ENCODE measurements at regions not wholly inside any gene's neighbourhood (a gene's known extent, or its start where the extent isn't known, plus 50 kb on each side); places are given as distances from the start of the nearest gene placed in this dataset.

- DNase-seq (no peak), FAIRE-seq (no peak)
- Histone ChIP-seq H3K4me1 (ENCODE audit: control insufficient read depth in 3 of 3, insufficient read depth in 2 of 3, low read depth in 1 of 3, low read length in 2 of 3) (no peaks in the 10 kb centered on the region), H3K27ac (ENCODE audit: low read depth in 1 of 3, low read length in 2 of 3) (no peak overlapping the region), H3K9me3 (ENCODE audit: control insufficient read depth in 2 of 2, insufficient read depth in 1 of 2, low read depth in 1 of 2, low read length in 1 of 2) (peaks cover 0 to 8% of the 10 kb centered on the region in 2 donors), H3K27me3 (ENCODE audit: control insufficient read depth in 3 of 3, insufficient read depth in 3 of 3, low read length in 3 of 3) (no peaks in the 10 kb centered on the region), H3K4me3 (ENCODE audit: low read depth in 1 of 3, low read length in 3 of 3) (no peak overlapping the region), H3K36me3 (ENCODE audit: control insufficient read depth in 3 of 3, insufficient read depth in 2 of 3, low read depth in 1 of 3, low read length in 3 of 3) (no peaks in the 10 kb centered on the region)
- WGBS, 3 donors, result 68 to 87% (median 83%) methylated on average over 5 to 7 of the region's 7 CpGs
Observed at GRCh38 chrX:121802881-121803412, 755.5 kb downstream of the GLUD2 start.

GRCh38 chrX:121823406-121823805 lies 776.0 kb downstream of the GLUD2 start:
- WGBS, 3 donors, result 41 to 62% (median 43%) methylated on average over 2 of the region's 2 CpGs
- Histone ChIP-seq H3K4me1 (ENCODE audit: control insufficient read depth in 3 of 3, insufficient read depth in 2 of 3, low read depth in 1 of 3, low read length in 2 of 3) (no peaks in the 10 kb centered on the region), H3K9me3 (ENCODE audit: control insufficient read depth in 2 of 2, insufficient read depth in 1 of 2, low read depth in 1 of 2, low read length in 1 of 2) (peaks cover 0 to 6% of the 10 kb centered on the region in 2 donors), H3K36me3 (ENCODE audit: control insufficient read depth in 3 of 3, insufficient read depth in 2 of 3, low read depth in 1 of 3, low read length in 3 of 3) (no peaks in the 10 kb centered on the region), H3K27ac (ENCODE audit: low read depth in 1 of 3, low read length in 2 of 3) (no peak overlapping the region), H3K4me3 (ENCODE audit: low read depth in 1 of 3, low read length in 3 of 3) (no peak overlapping the region), H3K27me3 (ENCODE audit: control insufficient read depth in 3 of 3, insufficient read depth in 3 of 3, low read length in 3 of 3) (no peaks in the 10 kb centered on the region)
- DNase-seq (no peak), FAIRE-seq (no peak)

- FAIRE-seq, result no peak
- DNase-seq, result no peak
Observed at GRCh38 chrX:121831601-121832000, 784.2 kb downstream of the GLUD2 start.

GRCh38 chrX:121832446-121832845 lies 785.0 kb downstream of the GLUD2 start:
- no peaks in the 10 kb centered on the region for H3K4me1 ChIP-seq (ENCODE audit: control insufficient read depth in 3 of 3, insufficient read depth in 2 of 3, low read depth in 1 of 3, low read length in 2 of 3)
- FAIRE-seq (no peak), DNase-seq (no peak)
- H3K27me3 ChIP-seq (ENCODE audit: control insufficient read depth in 3 of 3, insufficient read depth in 3 of 3, low read length in 3 of 3), result no peaks in the 10 kb centered on the region
- H3K27ac ChIP-seq (ENCODE audit: low read depth in 1 of 3, low read length in 2 of 3), result no peak overlapping the region
- H3K4me3 ChIP-seq (ENCODE audit: low read depth in 1 of 3, low read length in 3 of 3), result no peak overlapping the region
- no peaks in the 10 kb centered on the region for H3K9me3 ChIP-seq (ENCODE audit: control insufficient read depth in 2 of 2, insufficient read depth in 1 of 2, low read depth in 1 of 2, low read length in 1 of 2)
- no peaks in the 10 kb centered on the region for H3K36me3 ChIP-seq (ENCODE audit: control insufficient read depth in 3 of 3, insufficient read depth in 2 of 3, low read depth in 1 of 3, low read length in 3 of 3)
- 65 to 93% (median 81%) methylated on average over 1 of the region's 1 CpG for WGBS, 3 donors

More at GRCh38 chrX:121831601-121832000, 784.2 kb downstream of the GLUD2 start:
- H3K4me1 ChIP-seq (ENCODE audit: control insufficient read depth in 3 of 3, insufficient read depth in 2 of 3, low read depth in 1 of 3, low read length in 2 of 3), result no peaks in the 10 kb centered on the region
- no peaks in the 10 kb centered on the region for H3K27me3 ChIP-seq (ENCODE audit: control insufficient read depth in 3 of 3, insufficient read depth in 3 of 3, low read length in 3 of 3)
- H3K9me3 ChIP-seq (ENCODE audit: control insufficient read depth in 2 of 2, insufficient read depth in 1 of 2, low read depth in 1 of 2, low read length in 1 of 2), result no peaks in the 10 kb centered on the region
- H3K27ac ChIP-seq (ENCODE audit: low read depth in 1 of 3, low read length in 2 of 3), result no peak overlapping the region
- H3K36me3 ChIP-seq (ENCODE audit: control insufficient read depth in 3 of 3, insufficient read depth in 2 of 3, low read depth in 1 of 3, low read length in 3 of 3), result no peaks in the 10 kb centered on the region
- 18 to 36% (median 35%) methylated on average over 2 of the region's 2 CpGs for WGBS, 3 donors
- H3K4me3 ChIP-seq (ENCODE audit: low read depth in 1 of 3, low read length in 3 of 3), result no peak overlapping the region

GRCh38 chrX:121836000-121836399 lies 788.6 kb downstream of the GLUD2 start:
- no peaks in the 10 kb centered on the region for H3K4me1 ChIP-seq (ENCODE audit: control insufficient read depth in 3 of 3, insufficient read depth in 2 of 3, low read depth in 1 of 3, low read length in 2 of 3)
- no peak overlapping the region for H3K27ac ChIP-seq (ENCODE audit: low read depth in 1 of 3, low read length in 2 of 3)
- DNase-seq, result no peak
- FAIRE-seq, result no peak
- no peak overlapping the region for H3K4me3 ChIP-seq (ENCODE audit: low read depth in 1 of 3, low read length in 3 of 3)
- H3K9me3 ChIP-seq (ENCODE audit: control insufficient read depth in 2 of 2, insufficient read depth in 1 of 2, low read depth in 1 of 2, low read length in 1 of 2), result no peaks in the 10 kb centered on the region
- H3K36me3 ChIP-seq (ENCODE audit: control insufficient read depth in 3 of 3, insufficient read depth in 2 of 3, low read depth in 1 of 3, low read length in 3 of 3), result no peaks in the 10 kb centered on the region
- 13 to 23% (median 13%) methylated on average over 1 of the region's 1 CpG for WGBS, 3 donors
- no peaks in the 10 kb centered on the region for H3K27me3 ChIP-seq (ENCODE audit: control insufficient read depth in 3 of 3, insufficient read depth in 3 of 3, low read length in 3 of 3)

- Histone ChIP-seq H3K4me3 (ENCODE audit: low read depth in 1 of 3, low read length in 3 of 3) (no peak overlapping the region), H3K27ac (ENCODE audit: low read depth in 1 of 3, low read length in 2 of 3) (no peak overlapping the region), H3K4me1 (ENCODE audit: control insufficient read depth in 3 of 3, insufficient read depth in 2 of 3, low read depth in 1 of 3, low read length in 2 of 3) (no peaks in the 10 kb centered on the region), H3K27me3 (ENCODE audit: control insufficient read depth in 3 of 3, insufficient read depth in 3 of 3, low read length in 3 of 3) (no peaks in the 10 kb centered on the region), H3K9me3 (ENCODE audit: control insufficient read depth in 2 of 2, insufficient read depth in 1 of 2, low read depth in 1 of 2, low read length in 1 of 2) (peaks cover 0 to 1% of the 10 kb centered on the region in 2 donors), H3K36me3 (ENCODE audit: control insufficient read depth in 3 of 3, insufficient read depth in 2 of 3, low read depth in 1 of 3, low read length in 3 of 3) (no peaks in the 10 kb centered on the region)
- FAIRE-seq, result no peak
- 59 to 71% (median 68%) methylated on average over 2 of the region's 2 CpGs for WGBS, 3 donors
- no peak for DNase-seq
Observed at GRCh38 chrX:121851033-121851432, 803.6 kb downstream of the GLUD2 start.

- peaks cover 0 to 1% of the 10 kb centered on the region in 2 donors for H3K9me3 ChIP-seq (ENCODE audit: control insufficient read depth in 2 of 2, insufficient read depth in 1 of 2, low read depth in 1 of 2, low read length in 1 of 2)
- H3K27me3 ChIP-seq (ENCODE audit: control insufficient read depth in 3 of 3, insufficient read depth in 3 of 3, low read length in 3 of 3), result no peaks in the 10 kb centered on the region
- H3K36me3 ChIP-seq (ENCODE audit: control insufficient read depth in 3 of 3, insufficient read depth in 2 of 3, low read depth in 1 of 3, low read length in 3 of 3), result no peaks in the 10 kb centered on the region
- no peaks in the 10 kb centered on the region for H3K4me1 ChIP-seq (ENCODE audit: control insufficient read depth in 3 of 3, insufficient read depth in 2 of 3, low read depth in 1 of 3, low read length in 2 of 3)
- 85 to 92% (median 91%) methylated on average over 10 to 27 of the region's 27 CpGs for WGBS, 3 donors
- no peak for DNase-seq
- no peak overlapping the region for H3K4me3 ChIP-seq (ENCODE audit: low read depth in 1 of 3, low read length in 3 of 3)
- no peak overlapping the region for H3K27ac ChIP-seq (ENCODE audit: low read depth in 1 of 3, low read length in 2 of 3)
- no peak for FAIRE-seq
Observed at GRCh38 chrX:121853762-121854613, 806.6 kb downstream of the GLUD2 start.

- Histone ChIP-seq H3K9me3 (ENCODE audit: control insufficient read depth in 2 of 2, insufficient read depth in 1 of 2, low read depth in 1 of 2, low read length in 1 of 2) (peaks cover 0 to 1% of the 10 kb centered on the region in 2 donors), H3K36me3 (ENCODE audit: control insufficient read depth in 3 of 3, insufficient read depth in 2 of 3, low read depth in 1 of 3, low read length in 3 of 3) (no peaks in the 10 kb centered on the region), H3K27me3 (ENCODE audit: control insufficient read depth in 3 of 3, insufficient read depth in 3 of 3, low read length in 3 of 3) (no peaks in the 10 kb centered on the region), H3K4me3 (ENCODE audit: low read depth in 1 of 3, low read length in 3 of 3) (no peak overlapping the region), H3K27ac (ENCODE audit: low read depth in 1 of 3, low read length in 2 of 3) (no peak overlapping the region), H3K4me1 (ENCODE audit: control insufficient read depth in 3 of 3, insufficient read depth in 2 of 3, low read depth in 1 of 3, low read length in 2 of 3) (no peaks in the 10 kb centered on the region)
- 76 to 85% (median 80%) methylated on average over 5 of the region's 5 CpGs for WGBS, 3 donors
- FAIRE-seq (no peak), DNase-seq (no peak)
Observed at GRCh38 chrX:121854614-121854911, 807.2 kb downstream of the GLUD2 start.
